Activated T-helper 17 cell treated with anti-CD3 and anti-CD28 coated beads, Interleukin-2, amount 50 U/mL, for 72 hours (primary cell): ENCODE measurements at regions not wholly inside any gene's neighbourhood (a gene's known extent, or its start where the extent isn't known, plus 50 kb on each side); places are given as distances from the start of the nearest gene placed in this dataset.

ENCODE experiments used
- ATAC-seq: fragments of 150-1000 bp; cut with Tn5 transposase; replicated peaks from 2 replicates; pipeline ENCODE4 v1.10.0; 2021; ENCODE audit warnings: mild to moderate bottlenecking, moderate library complexity
- H3K27ac Mint-ChIP-seq: one replicate; pipeline ENCODE4 v1.8.0; 2022; ENCODE audit warnings: mixed read lengths
- H3K27me3 Mint-ChIP-seq: one replicate; pipeline ENCODE4 v1.8.0; 2022; ENCODE audit warnings: mixed read lengths
- H3K36me3 Mint-ChIP-seq: one replicate; pipeline ENCODE4 v1.8.0; 2022; ENCODE audit warnings: low read depth, mild to moderate bottlenecking, mixed read lengths
- H3K4me1 Mint-ChIP-seq: one replicate; pipeline ENCODE4 v1.8.0; 2022; ENCODE audit warnings: mixed read lengths
- H3K4me3 Mint-ChIP-seq: one replicate; pipeline ENCODE4 v1.8.0; 2022; ENCODE audit warnings: mild to moderate bottlenecking, mixed read lengths
- H3K9me3 Mint-ChIP-seq: one replicate; pipeline ENCODE4 v1.8.0; 2022; ENCODE audit warnings: mixed read lengths

- H3K4me1 Mint-ChIP-seq: no peaks in the 10 kb centered on the region
- no peak overlapping the region for H3K4me3 Mint-ChIP-seq
- peaks cover 8% of the 10 kb centered on the region for H3K9me3 Mint-ChIP-seq
- H3K27me3 Mint-ChIP-seq: peaks cover 35% of the 10 kb centered on the region
- no peaks in the 10 kb centered on the region for H3K36me3 Mint-ChIP-seq
- no peak for ATAC-seq
- H3K27ac Mint-ChIP-seq: no peak overlapping the region
These were observed 129.4 kb upstream of the PITX1 start for GRCh38 chr5:135163391-135163790.

GRCh38 chr5:135162661-135163265 lies 128.7 kb upstream of the PITX1 start:
- no peak for ATAC-seq
- H3K9me3 Mint-ChIP-seq: peaks cover 10% of the 10 kb centered on the region
- H3K27me3 Mint-ChIP-seq: peaks cover 32% of the 10 kb centered on the region
- H3K27ac Mint-ChIP-seq: no peak overlapping the region
- no peak overlapping the region for H3K4me3 Mint-ChIP-seq
- H3K36me3 Mint-ChIP-seq: no peaks in the 10 kb centered on the region
- no peaks in the 10 kb centered on the region for H3K4me1 Mint-ChIP-seq

- Mint-ChIP-seq H3K4me1 (no peaks in the 10 kb centered on the region), H3K9me3 (peaks cover 15% of the 10 kb centered on the region), H3K36me3 (no peaks in the 10 kb centered on the region), H3K27me3 (peaks cover 25% of the 10 kb centered on the region), H3K27ac (no peak overlapping the region), H3K4me3 (no peak overlapping the region)
- ATAC-seq: no peak
These were observed 127.2 kb upstream of the PITX1 start for GRCh38 chr5:135161221-135161620.

GRCh38 chr5:135160036-135160675 lies 126.1 kb upstream of the PITX1 start:
- H3K9me3 Mint-ChIP-seq: peaks cover 15% of the 10 kb centered on the region
- ATAC-seq: no peak
- peaks cover 29% of the 10 kb centered on the region for H3K27me3 Mint-ChIP-seq
- H3K36me3 Mint-ChIP-seq: no peaks in the 10 kb centered on the region
- no peak overlapping the region for H3K4me3 Mint-ChIP-seq
- H3K27ac Mint-ChIP-seq: no peak overlapping the region
- H3K4me1 Mint-ChIP-seq: no peaks in the 10 kb centered on the region

GRCh38 chr5:135159626-135160025 lies 125.6 kb upstream of the PITX1 start:
- H3K4me1 Mint-ChIP-seq: no peaks in the 10 kb centered on the region
- H3K4me3 Mint-ChIP-seq: no peak overlapping the region
- peaks cover 15% of the 10 kb centered on the region for H3K9me3 Mint-ChIP-seq
- H3K27me3 Mint-ChIP-seq: peaks cover 29% of the 10 kb centered on the region
- ATAC-seq: no peak
- H3K36me3 Mint-ChIP-seq: no peaks in the 10 kb centered on the region
- H3K27ac Mint-ChIP-seq: no peak overlapping the region

GRCh38 chr5:135158982-135159381 lies 125.0 kb upstream of the PITX1 start:
- Mint-ChIP-seq H3K27ac (no peak overlapping the region), H3K27me3 (peaks cover 25% of the 10 kb centered on the region), H3K4me3 (no peak overlapping the region)

GRCh38 chr5:135158314-135158697 lies 124.3 kb upstream of the PITX1 start:
- no peaks in the 10 kb centered on the region for H3K4me1 Mint-ChIP-seq
- peaks cover 23% of the 10 kb centered on the region for H3K27me3 Mint-ChIP-seq
- peaks cover 15% of the 10 kb centered on the region for H3K9me3 Mint-ChIP-seq
- ATAC-seq: no peak
- H3K36me3 Mint-ChIP-seq: no peaks in the 10 kb centered on the region
- H3K4me3 Mint-ChIP-seq: no peak overlapping the region
- H3K27ac Mint-ChIP-seq: no peak overlapping the region

More at GRCh38 chr5:135158982-135159381, 125.0 kb upstream of the PITX1 start:
- Mint-ChIP-seq H3K4me1 (no peaks in the 10 kb centered on the region), H3K9me3 (peaks cover 15% of the 10 kb centered on the region), H3K36me3 (no peaks in the 10 kb centered on the region)
- no peak for ATAC-seq

- no peak overlapping the region for H3K27ac Mint-ChIP-seq
- H3K9me3 Mint-ChIP-seq: peaks cover 15% of the 10 kb centered on the region
- no peak for ATAC-seq
- no peak overlapping the region for H3K4me3 Mint-ChIP-seq
- H3K4me1 Mint-ChIP-seq: no peaks in the 10 kb centered on the region
- H3K36me3 Mint-ChIP-seq: no peaks in the 10 kb centered on the region
- peaks cover 24% of the 10 kb centered on the region for H3K27me3 Mint-ChIP-seq
These were observed 123.6 kb upstream of the PITX1 start for GRCh38 chr5:135157421-135158313.

- Mint-ChIP-seq H3K27ac (no peak overlapping the region), H3K27me3 (peaks cover 26% of the 10 kb centered on the region), H3K36me3 (no peaks in the 10 kb centered on the region), H3K9me3 (peaks cover 15% of the 10 kb centered on the region), H3K4me3 (no peak overlapping the region), H3K4me1 (no peaks in the 10 kb centered on the region)
- ATAC-seq: no peak
These were observed 122.8 kb upstream of the PITX1 start for GRCh38 chr5:135156715-135157404.

- Mint-ChIP-seq H3K4me3 (no peak overlapping the region), H3K27me3 (peaks cover 27% of the 10 kb centered on the region), H3K36me3 (no peaks in the 10 kb centered on the region), H3K4me1 (no peaks in the 10 kb centered on the region), H3K9me3 (peaks cover 15% of the 10 kb centered on the region), H3K27ac (no peak overlapping the region)
- ATAC-seq: no peak
These were observed 122.3 kb upstream of the PITX1 start for GRCh38 chr5:135156337-135156714.

- Mint-ChIP-seq H3K27me3 (peaks cover 24% of the 10 kb centered on the region), H3K4me3 (no peak overlapping the region), H3K4me1 (no peaks in the 10 kb centered on the region), H3K27ac (no peak overlapping the region), H3K9me3 (peaks cover 15% of the 10 kb centered on the region), H3K36me3 (no peaks in the 10 kb centered on the region)
- no peak for ATAC-seq
These were observed 121.7 kb upstream of the PITX1 start for GRCh38 chr5:135155616-135156214.

GRCh38 chr5:135154961-135155360 lies 120.9 kb upstream of the PITX1 start:
- Mint-ChIP-seq H3K9me3 (peaks cover 15% of the 10 kb centered on the region), H3K36me3 (no peaks in the 10 kb centered on the region), H3K27me3 (peaks cover 24% of the 10 kb centered on the region), H3K27ac (no peak overlapping the region), H3K4me1 (no peaks in the 10 kb centered on the region), H3K4me3 (no peak overlapping the region)
- no peak for ATAC-seq

- Mint-ChIP-seq H3K4me1 (no peaks in the 10 kb centered on the region), H3K9me3 (peaks cover 13% of the 10 kb centered on the region), H3K27me3 (peaks cover 18% of the 10 kb centered on the region), H3K27ac (no peak overlapping the region), H3K4me3 (no peak overlapping the region), H3K36me3 (no peaks in the 10 kb centered on the region)
- no peak for ATAC-seq
These were observed 120.2 kb upstream of the PITX1 start for GRCh38 chr5:135154197-135154596.

GRCh38 chr5:135153661-135154060 lies 119.6 kb upstream of the PITX1 start:
- H3K27me3 Mint-ChIP-seq: peaks cover 17% of the 10 kb centered on the region
- H3K36me3 Mint-ChIP-seq: no peaks in the 10 kb centered on the region
- ATAC-seq: no peak
- no peaks in the 10 kb centered on the region for H3K4me1 Mint-ChIP-seq
- H3K9me3 Mint-ChIP-seq: peaks cover 8% of the 10 kb centered on the region
- H3K4me3 Mint-ChIP-seq: no peak overlapping the region
- H3K27ac Mint-ChIP-seq: no peak overlapping the region
